Astrocyte of the cerebellum (primary cell): ENCODE measurements at regions not wholly inside any gene's neighbourhood (a gene's known extent, or its start where the extent isn't known, plus 50 kb on each side); places are given as distances from the start of the nearest gene placed in this dataset.

ENCODE experiments used
- DNase-seq: peaks from one replicate; pipeline ENCODE4 v3.0.0-alpha.2; 2011; ENCODE audit warnings: low read depth
- H3K4me3 ChIP-seq: 2 replicates; pipeline ENCODE4 v1.5.1; 2011; ENCODE audit warnings: mild to moderate bottlenecking, low read depth, low read length, moderate library complexity
- in situ Hi-C: cut with HindIII; loops from 2 replicates; pipeline ENCODE4 v1.10.0; 2017; ENCODE audit warnings: low sequenced_read_pairs
- TF ChIP-seq, protein P1 (sequence below): IDR thresholded peaks from 2 replicates; pipeline ENCODE4 v1.5.1; 2012; ENCODE audit warnings: low read length, low read depth, moderate library complexity, mild to moderate bottlenecking; ENCODE audit errors: missing control alignments

DNA sequence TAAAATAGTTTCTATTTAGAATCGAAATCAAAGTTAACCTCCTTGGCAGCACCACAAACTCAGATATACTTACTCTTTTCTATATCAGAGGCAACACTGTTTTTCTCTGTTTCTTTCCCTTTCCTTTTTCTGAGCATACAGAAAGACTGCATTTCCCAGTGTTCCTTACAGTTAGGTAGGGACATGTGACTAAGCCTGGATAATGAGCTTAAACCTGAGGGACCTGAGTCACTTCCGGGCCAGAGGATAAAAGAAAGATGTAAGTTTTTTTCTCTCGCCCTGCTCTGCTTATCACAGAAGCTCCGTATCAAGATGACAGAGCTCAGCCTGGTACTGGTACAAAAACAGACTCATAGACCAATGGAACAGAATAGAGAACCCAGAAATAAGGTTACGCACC, 531.9 kb downstream of the KLF12 start:
- no peak overlapping the region for H3K4me3 ChIP-seq
- in situ Hi-C loops, result no loop called here
- TF ChIP-seq, protein P1, sequence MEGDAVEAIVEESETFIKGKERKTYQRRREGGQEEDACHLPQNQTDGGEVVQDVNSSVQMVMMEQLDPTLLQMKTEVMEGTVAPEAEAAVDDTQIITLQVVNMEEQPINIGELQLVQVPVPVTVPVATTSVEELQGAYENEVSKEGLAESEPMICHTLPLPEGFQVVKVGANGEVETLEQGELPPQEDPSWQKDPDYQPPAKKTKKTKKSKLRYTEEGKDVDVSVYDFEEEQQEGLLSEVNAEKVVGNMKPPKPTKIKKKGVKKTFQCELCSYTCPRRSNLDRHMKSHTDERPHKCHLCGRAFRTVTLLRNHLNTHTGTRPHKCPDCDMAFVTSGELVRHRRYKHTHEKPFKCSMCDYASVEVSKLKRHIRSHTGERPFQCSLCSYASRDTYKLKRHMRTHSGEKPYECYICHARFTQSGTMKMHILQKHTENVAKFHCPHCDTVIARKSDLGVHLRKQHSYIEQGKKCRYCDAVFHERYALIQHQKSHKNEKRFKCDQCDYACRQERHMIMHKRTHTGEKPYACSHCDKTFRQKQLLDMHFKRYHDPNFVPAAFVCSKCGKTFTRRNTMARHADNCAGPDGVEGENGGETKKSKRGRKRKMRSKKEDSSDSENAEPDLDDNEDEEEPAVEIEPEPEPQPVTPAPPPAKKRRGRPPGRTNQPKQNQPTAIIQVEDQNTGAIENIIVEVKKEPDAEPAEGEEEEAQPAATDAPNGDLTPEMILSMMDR, result no peak
- DNase-seq, result no peak

DNA sequence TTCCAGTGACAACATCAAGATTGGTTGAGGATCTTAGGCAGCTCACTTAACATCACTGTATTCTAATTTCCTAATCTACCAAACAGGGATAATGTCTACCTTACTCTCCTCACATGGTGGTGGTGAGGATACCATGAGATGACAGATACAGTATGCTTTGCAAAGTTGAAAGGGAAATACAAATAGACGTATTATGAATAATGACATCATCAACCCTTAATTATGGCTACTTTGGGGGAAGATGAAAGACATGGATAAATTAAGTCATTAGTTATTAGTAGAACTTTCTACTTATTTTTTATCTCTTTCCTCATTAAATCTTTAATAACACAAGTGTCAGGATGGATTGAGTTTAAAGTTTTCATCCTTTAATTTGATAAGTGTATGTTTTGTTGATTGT, 532.5 kb downstream of the KLF12 start:
- DNase-seq, result no peak
- in situ Hi-C loops, result no loop called here
- TF ChIP-seq, protein P1, result no peak
- H3K4me3 ChIP-seq, result no peak overlapping the region

DNA sequence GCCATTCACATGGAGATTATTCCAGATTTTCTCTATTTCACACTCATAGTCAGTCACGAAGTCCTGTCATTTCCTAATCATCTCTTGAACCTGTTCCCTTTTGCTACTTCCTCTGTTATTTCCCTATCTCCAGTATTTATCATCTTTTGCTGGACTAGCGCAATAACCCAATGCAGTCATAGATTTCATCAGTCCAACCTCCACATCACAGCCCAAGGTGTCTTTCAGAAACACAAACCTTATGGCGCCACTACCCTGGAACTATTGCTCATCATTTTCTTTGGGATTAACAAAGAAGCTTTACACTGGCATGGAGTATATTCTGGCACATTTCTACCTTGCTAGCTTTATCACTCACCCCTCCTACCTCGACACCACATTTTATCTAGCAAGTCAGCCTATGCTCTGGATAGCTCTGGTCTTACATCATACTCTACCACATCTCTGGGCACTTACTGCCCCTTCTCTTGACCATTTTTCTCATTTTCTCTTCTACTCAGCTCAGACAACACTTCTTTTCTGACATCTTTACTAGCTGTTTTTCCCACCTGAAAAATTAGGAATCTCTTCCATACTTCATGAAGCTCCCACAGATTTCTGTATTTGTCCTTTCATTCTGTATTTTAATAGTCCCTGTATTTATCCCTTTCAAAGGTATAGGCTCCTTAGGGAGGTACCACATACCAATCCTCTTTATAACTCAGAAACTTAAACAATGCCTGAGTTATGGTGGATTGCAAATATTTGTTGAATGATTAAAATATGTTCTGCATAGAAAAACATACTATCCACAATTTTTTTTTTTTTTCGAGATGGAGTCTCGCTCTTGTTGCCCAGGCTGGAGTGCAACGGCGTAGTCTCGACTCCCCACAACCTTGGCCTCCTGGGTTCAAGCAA, 534.7 kb downstream of the KLF12 start:
- no peak for DNase-seq
- in situ Hi-C loops, result loop anchor here (5.0 kb wide), 1 partner anchor 42 kb away; no protein-coding TSS in a partner anchor
- no peak overlapping the region for H3K4me3 ChIP-seq
- TF ChIP-seq, protein P1, result no peak

DNA sequence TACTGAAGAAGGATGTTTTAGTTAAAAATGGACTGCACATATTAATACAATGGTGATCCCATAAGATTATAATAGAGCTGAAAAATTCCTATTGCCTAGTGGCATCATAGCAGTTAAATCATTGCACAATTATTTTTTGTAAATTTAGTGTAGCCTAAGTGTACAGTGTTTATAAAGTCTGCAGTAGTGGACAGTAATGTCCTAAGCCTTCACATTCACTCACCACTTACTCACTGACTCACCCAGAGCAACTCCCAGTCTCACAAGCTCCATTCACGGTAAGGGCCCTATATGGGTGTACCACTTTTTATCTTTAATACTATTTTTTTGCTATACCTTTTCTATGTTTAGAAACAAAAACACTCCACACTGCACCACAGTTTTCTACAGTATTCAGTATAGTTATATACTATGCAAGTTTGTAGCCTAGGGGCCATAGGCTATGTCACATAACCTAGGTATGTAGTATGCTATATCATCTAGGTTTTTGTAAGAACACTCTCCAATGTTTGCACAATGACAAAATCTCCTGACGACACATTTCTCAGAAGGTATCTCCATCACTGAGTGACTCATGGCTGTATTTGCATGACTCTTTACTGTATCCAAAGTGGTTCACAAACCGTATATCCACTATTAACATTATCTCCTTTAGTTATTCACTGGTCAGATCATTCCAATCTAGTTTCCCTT, 536.0 kb downstream of the KLF12 start:
- DNase-seq, result no peak
- in situ Hi-C loops, result loop anchor here (5.0 kb wide), 1 partner anchor 41 kb away; no protein-coding TSS in a partner anchor
- H3K4me3 ChIP-seq, result no peak overlapping the region
- TF ChIP-seq, protein P1, result no peak

DNA sequence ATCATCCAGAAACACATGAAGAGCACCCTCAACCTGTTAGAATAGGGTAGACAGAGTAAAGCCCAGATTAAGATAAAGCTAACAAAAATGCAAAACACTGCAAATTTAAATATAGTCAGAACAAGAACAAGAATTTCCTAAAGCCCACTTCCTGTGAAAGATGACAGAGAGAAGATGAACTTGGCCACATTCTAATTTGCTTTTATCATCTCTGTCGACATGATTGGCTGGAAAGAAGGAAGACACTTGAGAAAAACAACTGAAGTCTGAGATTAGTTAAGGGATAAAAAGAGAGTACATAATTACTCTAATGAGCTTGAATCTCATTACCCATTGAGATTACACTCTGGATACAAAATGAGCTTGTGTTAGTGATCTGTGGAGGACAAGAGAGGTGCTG, 537.6 kb downstream of the KLF5 start:
- TF ChIP-seq, protein P1, result no peak
- in situ Hi-C loops, result loop anchor here (5.0 kb wide), 1 partner anchor 39 kb away; no protein-coding TSS in a partner anchor
- no peak overlapping the region for H3K4me3 ChIP-seq
- no peak for DNase-seq

DNA sequence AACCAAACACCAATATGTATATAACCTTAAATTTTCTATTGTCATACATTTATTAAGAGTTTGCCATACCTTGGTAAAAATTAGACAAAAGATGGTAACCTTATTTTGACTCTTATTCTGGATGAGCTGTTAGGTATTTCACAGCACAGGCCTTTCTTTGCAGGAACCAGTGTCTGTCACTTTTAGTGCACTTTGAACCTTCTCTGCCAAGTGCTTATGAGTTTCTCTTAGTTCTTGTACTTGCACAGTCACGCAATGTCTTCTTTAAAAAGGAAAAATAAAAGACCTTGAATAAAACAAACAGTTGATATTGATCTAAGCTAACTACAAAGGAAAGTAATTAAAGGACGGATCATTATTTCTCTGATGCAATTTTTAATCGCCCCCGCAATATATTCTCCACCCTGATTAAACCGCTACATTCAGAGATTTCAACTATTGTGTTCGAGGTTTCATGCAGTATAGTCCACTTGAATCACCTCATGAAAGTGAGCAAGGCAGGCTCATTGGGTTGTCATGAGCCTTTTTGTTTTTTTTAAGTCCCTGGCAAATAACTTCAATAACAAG, 534.5 kb downstream of the KLF5 start:
- no peak for DNase-seq
- in situ Hi-C loops, result no loop called here
- TF ChIP-seq, protein P1, result no peak
- H3K4me3 ChIP-seq, result no peak overlapping the region
